ENCODE measurements at regions not wholly inside any gene's neighbourhood (a gene's known extent, or its start where the extent isn't known, plus 50 kb on each side); places are given as distances from the start of the nearest gene placed in this dataset.

DNA sequence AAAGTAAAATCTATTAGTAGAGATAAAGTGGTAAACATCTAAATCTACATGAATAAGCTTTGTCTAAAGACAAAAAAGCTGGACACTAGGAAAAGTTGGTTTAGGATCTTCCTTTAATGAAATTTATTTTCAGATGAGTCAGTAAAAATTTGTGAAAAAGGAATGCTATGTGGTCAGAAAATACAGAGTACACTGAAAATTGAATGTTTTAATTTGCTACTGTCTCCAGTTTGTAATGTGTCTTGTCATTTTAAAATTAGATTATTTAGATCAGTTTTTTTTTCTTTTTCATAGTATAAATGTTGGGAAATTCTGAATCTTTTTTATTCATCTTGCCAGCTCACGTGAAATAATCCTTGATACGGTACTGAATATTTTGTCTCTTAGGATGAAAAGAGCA, 56.9 kb downstream of the SLITRK6 start:
- DNase-seq = peak; percentile 16

DNA sequence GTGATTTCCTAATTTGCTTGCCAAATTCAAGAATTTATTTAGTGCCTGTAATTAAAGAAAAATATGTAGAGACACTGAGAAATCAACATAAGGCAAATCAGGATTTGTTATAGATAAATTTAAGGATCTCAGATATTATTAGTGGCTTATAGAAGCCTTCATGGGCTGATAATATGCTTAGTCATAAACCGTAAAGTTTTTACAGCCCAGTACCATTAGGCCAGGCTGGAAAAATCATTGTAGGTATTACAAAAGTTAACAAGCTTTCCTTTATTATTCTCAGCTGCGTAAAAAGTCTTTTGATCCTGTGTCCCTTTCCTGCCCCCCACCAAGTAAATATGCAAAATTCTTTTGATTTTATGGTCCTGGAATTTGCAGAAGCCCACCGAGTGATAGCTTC, 58.2 kb downstream of the SLITRK6 start:
- DNase-seq = no peak

DNA sequence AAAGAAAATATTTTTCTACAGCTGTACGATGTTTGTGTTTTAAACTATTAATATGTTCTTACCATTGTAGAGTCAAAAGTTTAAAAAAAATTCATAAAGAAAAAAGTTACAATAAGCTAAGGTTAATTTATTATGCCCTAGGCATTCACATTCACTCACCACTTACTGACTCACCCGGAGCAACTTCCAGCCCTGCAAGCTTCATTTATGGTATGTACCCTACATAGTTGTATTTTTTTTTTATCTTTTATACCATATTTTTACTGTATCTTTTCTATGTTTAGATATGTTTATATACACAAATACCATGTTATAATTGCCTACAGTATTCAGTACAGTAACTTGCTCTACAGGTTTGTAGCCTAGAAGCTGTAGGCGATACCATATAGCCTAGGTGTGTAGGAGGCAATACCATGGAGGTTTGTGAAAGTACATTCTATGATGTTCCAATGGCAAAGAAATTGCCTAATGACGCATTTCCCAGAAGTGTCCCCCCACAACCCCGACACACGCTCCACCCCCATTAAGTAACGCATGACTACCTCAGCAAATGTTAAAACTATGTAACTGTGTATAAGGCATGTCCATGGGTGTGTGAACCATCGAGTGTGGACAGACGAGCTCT, 60.4 kb downstream of the SLITRK6 start:
- DNase-seq = peak; percentile 30

DNA sequence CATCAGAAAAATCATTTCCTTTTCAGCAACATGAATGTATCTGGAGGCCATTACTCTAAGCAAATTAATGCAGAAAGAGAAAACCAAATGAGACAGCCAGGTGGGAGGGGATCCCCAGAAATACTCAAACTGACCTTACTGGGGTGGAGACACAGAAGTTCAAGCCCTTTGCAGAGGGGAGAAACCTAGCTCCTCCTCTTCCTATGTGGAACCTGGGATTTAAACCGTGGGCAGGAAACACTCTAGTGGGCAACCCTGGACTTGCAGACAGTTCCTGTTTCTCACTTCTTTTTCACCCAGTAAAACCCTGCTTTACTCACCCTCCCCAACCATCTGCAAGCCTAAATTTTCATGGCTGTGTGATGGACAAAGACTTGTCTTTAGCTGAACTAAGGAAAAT, 61.3 kb downstream of the SLITRK6 start:
- no peak for DNase-seq

GRCh38 chr13:85729296-85729695, 69.9 kb downstream of the SLITRK6 start:
- peak; percentile 42 for DNase-seq

- DNase-seq = no peak
Measured at GRCh38 chr13:85728811-85729210, 70.4 kb downstream of the SLITRK6 start.

GRCh38 chr13:85725433-85725832, 73.8 kb downstream of the SLITRK6 start:
- DNase-seq = no peak

DNA sequence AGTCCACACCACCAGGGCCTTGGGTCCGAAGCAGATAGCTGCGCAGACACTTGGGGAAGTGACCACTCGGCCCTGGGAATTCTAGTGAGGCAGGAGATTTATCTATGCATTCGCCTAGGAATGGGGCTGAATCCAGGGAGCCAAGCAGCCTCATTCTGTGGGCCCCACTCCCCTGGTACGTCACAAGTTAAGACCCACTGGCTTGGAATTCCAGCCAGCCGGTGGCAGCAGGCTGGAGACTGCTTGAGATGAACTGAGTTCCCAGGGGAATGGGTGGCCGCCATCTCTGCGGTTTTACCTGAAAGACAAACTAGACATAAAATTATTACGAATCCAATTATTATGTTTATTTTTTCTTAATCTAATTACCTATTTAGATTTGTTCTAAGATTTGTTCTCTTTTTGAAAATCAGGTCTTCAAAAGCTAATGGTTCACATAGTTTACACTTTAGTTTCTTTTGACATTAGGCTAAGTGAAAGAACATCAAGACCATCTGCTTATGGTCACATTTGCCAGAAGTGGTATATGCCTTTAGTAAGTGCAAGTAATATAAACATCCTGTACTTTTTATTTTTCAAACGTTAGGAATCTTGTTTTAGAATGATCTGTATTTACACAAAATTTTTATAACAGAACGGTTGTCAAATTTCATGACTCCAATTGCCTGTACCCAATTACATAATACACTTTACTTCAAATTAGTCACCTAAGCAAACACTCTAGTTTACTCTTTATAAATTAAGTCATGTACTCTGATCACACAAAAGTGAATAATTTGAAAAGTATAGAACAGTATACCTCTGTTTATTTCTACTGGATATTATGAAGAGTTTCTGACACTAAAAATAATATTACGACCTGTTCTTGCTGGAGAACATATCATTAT, 74.4 kb downstream of the SLITRK6 start:
- DNase-seq = no peak

GRCh38 chr13:85719749-85720148, 79.5 kb downstream of the SLITRK6 start:
- DNase-seq = no peak

DNA sequence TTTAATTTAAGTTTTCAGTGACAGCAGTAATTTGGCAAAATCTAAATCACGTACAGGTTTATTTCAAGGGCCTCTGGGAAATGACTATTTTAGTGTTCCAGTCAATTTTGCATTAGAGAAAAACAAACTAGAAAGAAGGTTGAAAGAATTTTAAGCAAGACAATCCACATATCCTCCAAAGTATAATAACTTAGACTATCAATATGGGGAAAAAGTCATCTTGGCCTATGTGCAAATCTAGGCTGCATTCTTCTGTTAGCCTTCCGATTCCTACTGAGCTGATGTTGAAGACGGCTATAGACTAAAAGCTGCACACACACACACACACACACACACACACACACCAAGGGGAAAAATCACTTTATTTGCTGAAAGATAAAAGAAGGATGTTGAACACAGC, 81.3 kb downstream of the SLITRK6 start:
- no peak for DNase-seq

DNA sequence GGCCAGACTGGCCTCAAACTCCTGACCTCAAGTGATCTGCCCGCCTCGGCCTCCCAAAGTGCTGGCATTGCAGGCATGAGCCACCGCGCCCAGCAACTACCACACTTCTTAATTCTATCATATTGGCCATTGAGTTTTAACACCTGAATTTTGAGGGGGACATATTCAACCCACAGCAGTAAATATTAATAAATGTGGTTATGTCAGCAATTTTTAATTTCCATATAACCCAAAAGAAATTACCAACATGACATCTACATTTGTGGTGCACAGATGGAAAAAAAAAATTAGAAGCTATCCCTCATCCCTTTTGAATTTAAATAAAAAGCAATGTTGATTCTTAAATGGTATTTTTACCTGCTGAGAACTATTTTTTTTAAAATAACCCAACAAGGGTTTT, 88.7 kb downstream of the SLITRK6 start:
- no peak for DNase-seq

- no peak for DNase-seq
Measured at GRCh38 chr13:85709721-85710120, 89.5 kb downstream of the SLITRK6 start.

- DNase-seq = peak; percentile 37
Measured at GRCh38 chr13:85709072-85709471, 90.1 kb downstream of the SLITRK6 start.

GRCh38 chr13:85700906-85701305, 98.3 kb downstream of the SLITRK6 start:
- DNase-seq = no peak

DNA sequence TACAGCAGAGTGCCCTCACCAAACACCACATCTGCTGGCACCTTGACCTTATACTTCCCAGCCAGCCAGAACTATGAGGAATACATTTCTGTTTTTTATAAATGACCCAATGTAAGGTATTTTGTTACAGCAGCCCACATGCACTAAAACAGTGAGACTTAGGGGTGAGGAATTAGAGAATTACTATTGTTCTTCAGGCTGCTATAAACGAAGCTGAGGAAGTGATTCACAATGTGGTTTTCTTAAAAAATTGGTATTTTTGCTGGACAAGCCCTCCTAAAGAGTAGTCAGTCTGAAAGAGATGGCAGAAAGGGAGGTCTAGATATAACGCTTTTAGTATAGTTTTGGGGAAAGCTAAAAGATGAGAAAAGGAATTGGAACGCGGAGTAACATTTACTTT, 101.0 kb downstream of the SLITRK6 start:
- DNase-seq = peak; percentile 0

GRCh38 chr13:85694992-85695391, 104.2 kb downstream of the SLITRK6 start:
- no peak for DNase-seq

DNA sequence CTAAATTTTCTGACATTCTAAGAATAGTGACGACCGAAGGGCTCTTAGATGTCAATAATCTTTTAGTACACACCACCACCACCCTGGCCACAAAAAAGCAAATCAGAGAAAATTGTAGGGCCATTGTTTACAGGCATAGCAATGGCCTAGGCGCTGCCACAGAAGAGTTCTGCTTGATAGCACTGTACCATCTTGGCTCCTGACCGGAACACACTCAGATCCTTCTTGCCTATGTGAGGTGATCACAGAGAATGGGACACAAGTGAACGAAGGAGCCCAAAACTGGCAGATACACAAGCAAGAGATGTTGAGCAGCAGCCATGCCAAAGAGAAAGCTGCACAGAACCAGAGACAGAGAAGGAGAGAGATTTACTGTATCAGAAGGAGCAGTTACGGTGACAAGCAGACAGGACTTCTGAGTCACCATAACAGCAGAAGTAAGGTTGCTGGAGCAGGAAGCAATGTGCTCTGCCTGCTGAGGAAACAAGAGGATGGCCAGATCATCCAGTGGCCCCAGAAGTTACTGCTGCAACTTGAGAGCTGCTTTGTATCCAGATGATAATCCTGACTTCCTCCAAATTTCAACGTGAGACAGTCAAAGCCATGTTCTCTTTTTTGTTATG, 105.2 kb downstream of the SLITRK6 start:
- peak; percentile 8 for DNase-seq

- DNase-seq = no peak
Measured at GRCh38 chr13:85690368-85690767, 108.9 kb downstream of the SLITRK6 start.

GRCh38 chr13:85685436-85685835, 113.8 kb downstream of the SLITRK6 start:
- no peak for DNase-seq

DNA sequence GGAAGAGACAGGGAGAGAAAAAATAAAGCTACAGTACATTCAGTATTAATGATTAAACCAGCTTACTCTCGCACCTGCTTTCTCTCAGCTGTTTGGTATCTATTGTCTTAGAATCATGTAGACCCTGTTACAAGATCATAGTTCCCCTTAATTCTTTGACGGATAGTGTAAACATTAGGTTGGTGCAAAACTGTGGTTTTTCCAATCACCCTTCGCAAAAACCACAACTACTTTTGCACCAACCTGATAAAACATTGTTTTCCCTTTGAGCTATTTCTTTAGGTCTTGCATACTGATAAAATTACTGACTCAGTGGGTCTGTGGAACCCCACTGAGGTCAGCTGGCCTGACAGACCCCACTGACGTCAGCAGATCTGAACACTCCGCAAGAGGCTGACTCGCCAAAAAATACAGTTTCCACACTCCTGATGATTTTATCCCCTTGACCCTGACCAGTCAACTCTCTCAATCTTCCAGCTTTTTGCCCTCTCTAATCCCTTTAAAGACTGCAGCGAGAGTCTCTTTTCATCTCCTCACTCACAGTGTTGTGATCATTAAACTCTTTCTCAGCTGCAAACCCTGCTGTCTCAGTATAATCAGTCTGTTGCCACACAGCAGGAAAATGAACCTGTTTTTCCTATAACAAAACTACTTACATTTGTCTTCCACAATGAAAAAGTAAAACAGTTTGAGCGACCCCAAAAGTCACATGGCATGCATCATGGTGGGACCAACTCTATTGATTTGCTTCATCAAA, 123.9 kb downstream of the SLITRK6 start:
- no peak for DNase-seq

GRCh38 chr13:85671336-85671735, 127.9 kb downstream of the SLITRK6 start:
- DNase-seq = no peak

- no peak for DNase-seq
Measured at GRCh38 chr13:85666356-85666755, 132.9 kb downstream of the SLITRK6 start.

- peak; percentile 36 for DNase-seq
Measured at GRCh38 chr13:85665286-85665685, 133.9 kb downstream of the SLITRK6 start.

Data from fibroblast of skin of back (primary cell).